Right lung (tissue), 2 donors: ENCODE measurements at regions not wholly inside any gene's neighbourhood (a gene's known extent, or its start where the extent isn't known, plus 50 kb on each side); places are given as distances from the start of the nearest gene placed in this dataset.

ENCODE experiments used
- DNase-seq, 2 donors: peaks; one replicate each; pipeline ENCODE4 v3.0.0-alpha.2; 2013

- no peak for DNase-seq
Measured at GRCh38 chr20:60131375-60131774, 173.2 kb downstream of the CDH26 start.

- DNase-seq: no peak
Measured at GRCh38 chr20:60132162-60132826, 174.1 kb downstream of the CDH26 start.

GRCh38 chr20:60132827-60133670 lies 174.8 kb downstream of the CDH26 start:
- DNase-seq: no peak

- DNase-seq: no peak
Measured at GRCh38 chr20:60135276-60135675, 177.1 kb downstream of the CDH26 start.

- no peak for DNase-seq
Measured at GRCh38 chr20:60136645-60137401, 178.6 kb downstream of the CDH26 start.

GRCh38 chr20:60137657-60138245 lies 179.5 kb downstream of the CDH26 start:
- DNase-seq: no peak

- DNase-seq: no peak
Measured at GRCh38 chr20:60138256-60139220, 180.3 kb downstream of the CDH26 start.

- DNase-seq: peak; percentile 17 to 32
Measured at GRCh38 chr20:60139663-60140446, 181.6 kb downstream of the CDH26 start.

- DNase-seq: no peak
Measured at GRCh38 chr20:60142587-60142986, 184.4 kb downstream of the CDH26 start.

GRCh38 chr20:60143261-60143842 lies 185.1 kb downstream of the CDH26 start:
- DNase-seq: peak; percentile 8 to 15

- DNase-seq: no peak
Measured at GRCh38 chr20:60144404-60144803, 186.2 kb downstream of the CDH26 start.

GRCh38 chr20:60144974-60145527 lies 186.8 kb downstream of the CDH26 start:
- no peak for DNase-seq

GRCh38 chr20:60147004-60147403 lies 188.8 kb downstream of the CDH26 start:
- DNase-seq: no peak

- no peak for DNase-seq
Measured at GRCh38 chr20:60148885-60149284, 190.7 kb downstream of the CDH26 start.

- no peak for DNase-seq
Measured at GRCh38 chr20:60152792-60153191, 194.6 kb downstream of the CDH26 start.

- DNase-seq: no peak
Measured at GRCh38 chr20:60160451-60161145, 202.4 kb downstream of the CDH26 start.

- DNase-seq: no peak
Measured at GRCh38 chr20:60167812-60168211, 209.6 kb downstream of the CDH26 start.

GRCh38 chr20:60168963-60169362 lies 210.7 kb downstream of the CDH26 start:
- no peak for DNase-seq

- DNase-seq: no peak
Measured at GRCh38 chr20:60170116-60170515, 211.9 kb downstream of the CDH26 start.
